Kidney epithelial cell (primary cell): ENCODE measurements at regions not wholly inside any gene's neighbourhood (a gene's known extent, or its start where the extent isn't known, plus 50 kb on each side); places are given as distances from the start of the nearest gene placed in this dataset.

Experiments used
- DNase-seq: peaks from one replicate; pipeline ENCODE4 v3.0.0-alpha.2; 2010; ENCODE audit warnings: low read depth
- H3K27me3 ChIP-seq: 2 replicates; pipeline ENCODE4 v1.6.0; 2011; ENCODE audit warnings: low read length; ENCODE audit not compliant: control insufficient read depth, insufficient read depth
- H3K36me3 ChIP-seq: 2 replicates; pipeline ENCODE4 v1.5.1; 2011; ENCODE audit warnings: low read length; ENCODE audit not compliant: control insufficient read depth, insufficient read depth
- H3K4me3 ChIP-seq: 2 replicates; pipeline ENCODE4 v1.5.1; 2011; ENCODE audit warnings: low read depth, mild to moderate bottlenecking, control low read depth, low read length
- CTCF ChIP-seq: IDR thresholded peaks from 2 replicates; pipeline ENCODE4 v1.5.1; 2011; ENCODE audit warnings: mild to moderate bottlenecking, moderate library complexity, low read length, control low read depth, inconsistent platforms; ENCODE audit not compliant: insufficient read depth, poor library complexity, severe bottlenecking

DNA sequence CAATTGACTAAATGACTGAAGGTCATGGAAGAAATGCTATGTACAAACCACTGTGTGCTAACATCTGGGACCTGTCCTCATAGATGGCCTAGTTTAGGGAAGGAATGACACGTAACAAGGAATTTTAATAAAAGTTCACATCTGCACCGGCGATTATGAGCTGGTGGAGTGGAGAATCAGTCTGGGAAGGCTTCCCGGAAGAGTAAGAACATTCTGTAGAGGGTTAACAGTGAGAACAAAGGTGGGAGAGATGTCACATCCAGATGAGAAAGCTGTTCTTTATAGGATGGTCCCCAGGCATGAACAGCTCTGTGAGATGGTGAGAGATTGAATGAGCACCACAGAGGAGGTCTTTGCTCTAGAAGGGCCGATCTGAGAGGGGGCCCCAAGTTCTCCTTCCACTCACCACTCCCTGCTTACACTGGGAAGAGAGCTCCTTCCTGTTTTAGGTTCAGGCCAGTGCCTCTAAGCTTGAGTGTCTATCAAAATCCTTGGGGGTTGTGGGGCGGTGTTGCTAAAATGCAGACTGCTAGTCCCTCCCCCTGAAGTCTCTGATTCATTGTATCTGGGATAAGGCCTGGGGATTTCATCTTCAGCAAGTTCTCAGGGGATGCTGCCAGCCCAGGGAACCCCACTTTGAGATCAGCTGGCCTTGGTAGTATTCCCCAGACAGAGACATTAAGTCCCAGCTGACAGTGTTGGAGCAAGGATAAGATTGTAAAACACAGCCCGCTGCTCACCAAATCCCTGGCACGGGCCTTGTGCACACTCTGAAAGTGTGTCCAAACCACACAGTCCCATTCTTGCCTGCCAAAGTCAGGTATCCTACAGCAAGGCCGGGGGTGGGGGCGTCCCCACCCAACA is 294.7 kb upstream of the MAF start:
- TF ChIP-seq CTCF, result no peak
- no peak for DNase-seq
- H3K36me3 ChIP-seq, result no peaks in the 10 kb centered on the region
- no peak overlapping the region for H3K4me3 ChIP-seq
- H3K27me3 ChIP-seq, result no peaks in the 10 kb centered on the region

DNA sequence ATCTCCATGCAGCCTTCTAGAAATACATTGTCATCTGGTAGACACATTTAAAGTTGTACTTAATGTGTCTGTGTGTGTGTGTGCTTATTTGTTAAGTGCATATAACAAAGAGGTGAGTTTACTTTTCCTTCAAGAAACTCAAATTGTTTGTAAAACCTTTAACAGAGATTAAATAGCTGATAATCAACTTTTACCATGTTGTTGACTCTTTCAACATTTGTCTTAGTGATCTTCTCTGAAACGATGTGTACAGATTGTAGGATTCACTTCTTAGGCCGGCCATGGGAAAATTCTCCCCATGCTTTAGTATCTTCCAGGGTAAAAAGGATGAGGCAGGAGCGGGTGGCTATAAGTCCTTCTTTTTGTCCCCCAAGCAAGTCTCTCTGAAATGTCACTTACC is 292.9 kb upstream of the MAF start:
- no peak for DNase-seq
- no peaks in the 10 kb centered on the region for H3K27me3 ChIP-seq
- H3K36me3 ChIP-seq, result no peaks in the 10 kb centered on the region
- no peak overlapping the region for H3K4me3 ChIP-seq
- no peak for TF ChIP-seq CTCF

DNA sequence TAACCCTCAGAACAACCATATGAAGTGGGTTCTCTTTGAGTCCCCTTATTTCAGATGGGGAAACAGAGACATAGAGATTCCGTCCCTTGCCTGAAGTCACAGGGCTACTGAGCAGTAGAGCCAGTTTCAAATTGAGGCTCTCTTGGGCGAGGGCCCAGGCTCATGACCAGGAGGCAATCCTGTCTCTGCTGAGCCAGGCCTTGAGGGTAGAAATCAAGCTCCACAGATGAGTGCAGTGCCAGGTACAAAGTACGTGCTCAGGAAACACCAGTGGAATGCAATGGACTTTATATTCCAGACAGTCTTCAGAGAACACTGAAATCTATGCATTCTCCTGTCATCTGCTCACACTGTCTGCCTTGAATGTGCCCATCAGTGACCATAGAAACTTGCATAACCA is 291.7 kb upstream of the MAF start:
- no peak for TF ChIP-seq CTCF
- no peak for DNase-seq
- H3K27me3 ChIP-seq, result no peaks in the 10 kb centered on the region
- H3K36me3 ChIP-seq, result no peaks in the 10 kb centered on the region
- no peak overlapping the region for H3K4me3 ChIP-seq

GRCh38 chr16:79891458-79891857 is 290.9 kb upstream of the MAF start:
- no peaks in the 10 kb centered on the region for H3K36me3 ChIP-seq
- H3K27me3 ChIP-seq, result no peaks in the 10 kb centered on the region
- no peak for DNase-seq
- TF ChIP-seq CTCF, result no peak
- no peak overlapping the region for H3K4me3 ChIP-seq

DNA sequence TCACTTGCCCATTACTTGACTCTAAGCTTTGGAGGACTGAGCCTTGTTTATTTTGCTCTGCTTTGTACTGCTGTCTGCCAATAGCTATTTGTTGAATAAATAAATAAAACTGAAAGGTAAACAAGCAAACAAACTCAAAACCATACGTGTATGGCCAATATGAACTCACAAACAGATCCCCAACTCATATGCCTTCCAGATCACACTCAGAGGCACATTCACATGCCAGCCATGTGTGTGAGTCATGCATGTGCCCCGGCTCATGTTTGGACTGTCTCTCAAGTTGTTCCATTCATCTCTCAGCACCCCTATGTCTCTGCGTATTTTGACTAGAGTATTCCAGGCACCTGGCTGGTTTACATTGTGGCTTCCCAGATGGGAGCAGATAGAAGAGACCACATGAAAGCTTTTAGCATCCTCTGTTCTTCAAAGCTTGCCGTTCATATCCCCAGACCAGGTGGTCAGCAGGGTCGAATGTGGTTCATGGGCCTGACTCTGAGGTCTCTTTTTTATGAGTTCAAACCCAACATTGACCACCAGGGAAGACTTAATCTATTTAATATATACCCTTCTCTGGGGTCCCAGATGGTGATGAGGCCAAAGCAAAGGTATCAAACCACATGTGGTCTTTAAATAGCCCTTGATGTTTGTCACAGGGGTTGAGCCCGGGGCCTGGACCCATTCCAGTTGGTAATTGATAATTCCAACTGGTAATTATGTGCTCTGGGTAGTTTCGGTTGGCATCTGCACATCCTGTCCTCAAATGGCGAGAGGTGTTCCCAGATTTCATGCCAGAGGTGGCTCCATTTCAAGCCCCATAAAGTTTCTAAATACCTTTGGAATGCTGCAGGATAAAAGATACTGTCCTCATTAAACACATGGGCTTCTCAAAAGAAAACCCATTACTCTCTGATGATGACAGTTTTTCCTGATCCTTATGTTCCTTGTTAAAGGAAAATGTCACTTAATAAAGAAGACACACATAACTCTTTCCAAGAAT is 287.3 kb upstream of the MAF start:
- Histone ChIP-seq H3K4me3 (no peak overlapping the region), H3K27me3 (no peaks in the 10 kb centered on the region), H3K36me3 (no peaks in the 10 kb centered on the region)
- no peak for TF ChIP-seq CTCF
- no peak for DNase-seq
